Liver (tissue), 8 donors: ENCODE measurements at regions not wholly inside any gene's neighbourhood (a gene's known extent, or its start where the extent isn't known, plus 50 kb on each side); places are given as distances from the start of the nearest gene placed in this dataset.

Experiments used
- DNase-seq: peaks from one replicate; pipeline ENCODE4 v3.0.0-alpha.2; 2017; ENCODE audit warnings: low spot score
- H3K27ac ChIP-seq, 2 donors: one replicate each; pipeline ENCODE4 v1.7.0; 2013; ENCODE audit warnings: inconsistent platforms in 2 of 2, low read length in 2 of 2, control low read depth in 1 of 2, low read depth in 1 of 2, mild to moderate bottlenecking in 1 of 2
- H3K27me3 ChIP-seq, 4 donors: one replicate each; pipeline versions ENCODE4 v1.6.1 to v1.7.0; 2013; ENCODE audit warnings: low read length in 3 of 4, inconsistent platforms in 1 of 4, mild to moderate bottlenecking in 1 of 4, moderate library complexity in 1 of 4; ENCODE audit not compliant: control insufficient read depth in 4 of 4, insufficient read depth in 4 of 4
- H3K36me3 ChIP-seq, 4 donors: one replicate each; pipeline versions ENCODE4 v1.6.1 to v1.7.0; 2013; ENCODE audit warnings: low read length in 3 of 4, mild to moderate bottlenecking in 3 of 4, low read depth in 1 of 4, moderate library complexity in 1 of 4; ENCODE audit not compliant: control insufficient read depth in 4 of 4, insufficient read depth in 3 of 4
- H3K4me1 ChIP-seq, 4 donors: one replicate each; pipeline versions ENCODE4 v1.6.1 to v1.7.0; 2013; ENCODE audit warnings: low read length in 3 of 4, mild to moderate bottlenecking in 3 of 4, moderate library complexity in 1 of 4; ENCODE audit not compliant: control insufficient read depth in 4 of 4, insufficient read depth in 4 of 4
- H3K4me3 ChIP-seq, 3 donors: one replicate each; pipeline versions ENCODE4 v1.6.1 to v1.7.0; 2013; ENCODE audit warnings: low read length in 3 of 3, control low read depth in 1 of 3, low read depth in 1 of 3, mild to moderate bottlenecking in 1 of 3
- H3K9ac ChIP-seq, 2 donors: one replicate each; pipeline ENCODE4 v1.7.0; 2013; ENCODE audit warnings: low read length in 2 of 2, mild to moderate bottlenecking in 2 of 2, moderate library complexity in 2 of 2, control low read depth in 1 of 2, low read depth in 1 of 2
- H3K9me3 ChIP-seq, 4 donors: one replicate each; pipeline versions ENCODE4 v1.6.1 to v1.7.0; 2013; ENCODE audit warnings: low read length in 3 of 4; ENCODE audit not compliant: control insufficient read depth in 4 of 4
- CTCF ChIP-seq: fragments of 150-350 bp; IDR thresholded peaks from 2 replicates; pipeline ENCODE4 v1.5.1; 2017; ENCODE audit warnings: improper control_type of control experiment, low read depth, low read length; ENCODE audit not compliant: missing input control
- EGR1 ChIP-seq, 2 donors: IDR thresholded peaks; 2 replicates each; pipeline ENCODE4 v1.6.1; 2016 to 2018; ENCODE audit warnings: antibody characterized with exemption in 2 of 2, low read depth in 2 of 2
- FOXA2 ChIP-seq: IDR thresholded peaks from 2 replicates; pipeline ENCODE4 v1.6.1; 2016; ENCODE audit warnings: antibody characterized with exemption
- HNF4A ChIP-seq, 2 donors: conservative IDR thresholded peaks; 2 replicates each; pipeline ENCODE4 v1.6.1; 2016; ENCODE audit warnings: antibody characterized with exemption in 2 of 2, mild to moderate bottlenecking in 2 of 2
- HNF4G ChIP-seq: IDR thresholded peaks from 2 replicates; pipeline ENCODE4 v1.6.1; 2016; ENCODE audit warnings: antibody characterized with exemption
- NR2F2 ChIP-seq: IDR thresholded peaks from 2 replicates; pipeline ENCODE4 v1.6.1; 2016; ENCODE audit warnings: antibody characterized with exemption
- REST ChIP-seq: IDR thresholded peaks from 2 replicates; pipeline ENCODE4 v1.6.1; 2016; ENCODE audit warnings: antibody characterized with exemption, mild to moderate bottlenecking
- RXRA ChIP-seq, 2 donors: IDR thresholded peaks; 2 replicates each; pipeline ENCODE4 v1.6.1; 2017 to 2018; ENCODE audit warnings: antibody characterized with exemption in 2 of 2, mild to moderate bottlenecking in 1 of 2
- SP1 ChIP-seq: IDR thresholded peaks from 2 replicates; pipeline ENCODE4 v1.6.1; 2018; ENCODE audit warnings: antibody characterized with exemption, mild to moderate bottlenecking
- YY1 ChIP-seq: IDR thresholded peaks from 2 replicates; pipeline ENCODE4 v1.6.1; 2016; ENCODE audit warnings: antibody characterized with exemption, mild to moderate bottlenecking
- WGBS: extraction: QIAGEN DNeasy Blood & Tissue Kit; methylation state at CpG from one replicate; pipeline ENCODE4 v1.1.7; 2013; 5-methylcytosine and 5-hydroxymethylcytosine counted together
- TF ChIP-seq, protein P1 (sequence below): IDR thresholded peaks from 2 replicates; pipeline ENCODE4 v1.6.1; 2016; ENCODE audit warnings: antibody characterized with exemption
- donor health status: healthy.
- donor health status: healthy.
- donor health status: healthy.
- donor health status: healthy.
- donor health status: healthy.

DNA sequence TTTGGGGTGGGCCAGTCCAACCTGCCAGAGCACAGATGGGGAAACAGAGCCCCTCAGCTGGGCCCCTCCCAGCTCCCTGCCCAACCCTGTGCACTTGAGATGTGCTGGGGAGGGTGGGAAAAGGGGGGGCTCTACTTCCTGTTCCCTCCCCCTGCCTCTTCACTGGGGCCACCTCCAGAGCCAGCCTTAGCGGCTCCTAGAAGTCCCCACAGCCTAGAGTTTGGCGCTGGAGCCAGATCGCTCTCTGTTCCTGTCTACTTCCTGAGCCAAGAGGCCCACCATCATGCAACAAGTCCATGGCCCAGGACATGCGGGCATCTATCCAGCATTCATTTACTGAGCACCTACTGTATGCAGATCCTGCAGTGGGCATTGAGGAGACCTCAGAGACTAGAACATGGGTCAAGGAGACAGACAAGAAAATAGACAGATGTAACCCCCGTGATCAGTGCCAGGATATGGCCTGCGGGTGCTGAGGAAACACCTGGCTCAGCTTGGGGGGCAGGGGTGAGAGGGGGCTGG, 144.1 kb downstream of the SYF2 start:
- DNase-seq, result no peak
- H3K4me1 ChIP-seq, result no peaks in the 10 kb centered on the region
- no peaks in the 10 kb centered on the region for H3K9me3 ChIP-seq
- no peaks in the 10 kb centered on the region for H3K36me3 ChIP-seq
- H3K4me3 ChIP-seq, result no peak overlapping the region
- TF ChIP-seq, protein P1, sequence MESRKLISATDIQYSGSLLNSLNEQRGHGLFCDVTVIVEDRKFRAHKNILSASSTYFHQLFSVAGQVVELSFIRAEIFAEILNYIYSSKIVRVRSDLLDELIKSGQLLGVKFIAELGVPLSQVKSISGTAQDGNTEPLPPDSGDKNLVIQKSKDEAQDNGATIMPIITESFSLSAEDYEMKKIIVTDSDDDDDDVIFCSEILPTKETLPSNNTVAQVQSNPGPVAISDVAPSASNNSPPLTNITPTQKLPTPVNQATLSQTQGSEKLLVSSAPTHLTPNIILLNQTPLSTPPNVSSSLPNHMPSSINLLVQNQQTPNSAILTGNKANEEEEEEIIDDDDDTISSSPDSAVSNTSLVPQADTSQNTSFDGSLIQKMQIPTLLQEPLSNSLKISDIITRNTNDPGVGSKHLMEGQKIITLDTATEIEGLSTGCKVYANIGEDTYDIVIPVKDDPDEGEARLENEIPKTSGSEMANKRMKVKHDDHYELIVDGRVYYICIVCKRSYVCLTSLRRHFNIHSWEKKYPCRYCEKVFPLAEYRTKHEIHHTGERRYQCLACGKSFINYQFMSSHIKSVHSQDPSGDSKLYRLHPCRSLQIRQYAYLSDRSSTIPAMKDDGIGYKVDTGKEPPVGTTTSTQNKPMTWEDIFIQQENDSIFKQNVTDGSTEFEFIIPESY, result no peak
- TF ChIP-seq FOXA2 (no peak), EGR1 (IDR thresholded peaks at IDR 0.05; ENCODE audit: low read depth in 2 of 2) (no peak), HNF4G (no peak), REST (no peak), SP1 (no peak), CTCF (no peak), NR2F2 (no peak), RXRA (IDR thresholded peaks at IDR 0.05) (no peak), HNF4A (conservative IDR thresholded peaks at IDR 0.05) (no peak)
- WGBS, result 86% methylated on average over 6 of the region's 6 CpGs
- no peak overlapping the region for H3K27ac ChIP-seq
- H3K9ac ChIP-seq, result no peak overlapping the region
- H3K27me3 ChIP-seq, result no peaks in the 10 kb centered on the region

GRCh38 chr1:25086518-25087079, 145.7 kb downstream of the SYF2 start:
- H3K27me3 ChIP-seq, result no peaks in the 10 kb centered on the region
- H3K36me3 ChIP-seq, result no peaks in the 10 kb centered on the region
- no peaks in the 10 kb centered on the region for H3K4me1 ChIP-seq
- no peaks in the 10 kb centered on the region for H3K9me3 ChIP-seq
- H3K4me3 ChIP-seq, result no peak overlapping the region
- WGBS, result 75% methylated on average over 3 of the region's 3 CpGs
- DNase-seq, result no peak
- no peak overlapping the region for H3K9ac ChIP-seq
- no peak overlapping the region for H3K27ac ChIP-seq
- no peak for TF ChIP-seq FOXA2

GRCh38 chr1:25084407-25084806, 147.9 kb downstream of the SYF2 start:
- no peak for TF ChIP-seq REST
- TF ChIP-seq RXRA (IDR thresholded peaks at IDR 0.05), result no peak
- no peak for TF ChIP-seq YY1
- H3K4me3 ChIP-seq, result no peak overlapping the region
- H3K36me3 ChIP-seq, result no peaks in the 10 kb centered on the region
- no peaks in the 10 kb centered on the region for H3K4me1 ChIP-seq
- H3K27me3 ChIP-seq, result no peaks in the 10 kb centered on the region
- no peaks in the 10 kb centered on the region for H3K9me3 ChIP-seq
- no peak overlapping the region for H3K27ac ChIP-seq
- DNase-seq, result no peak
- H3K9ac ChIP-seq, result no peak overlapping the region
- WGBS, result 63% methylated on average over 1 of the region's 1 CpG
